ENCODE measurements at regions not wholly inside any gene's neighbourhood (a gene's known extent, or its start where the extent isn't known, plus 50 kb on each side); places are given as distances from the start of the nearest gene placed in this dataset.

DNA sequence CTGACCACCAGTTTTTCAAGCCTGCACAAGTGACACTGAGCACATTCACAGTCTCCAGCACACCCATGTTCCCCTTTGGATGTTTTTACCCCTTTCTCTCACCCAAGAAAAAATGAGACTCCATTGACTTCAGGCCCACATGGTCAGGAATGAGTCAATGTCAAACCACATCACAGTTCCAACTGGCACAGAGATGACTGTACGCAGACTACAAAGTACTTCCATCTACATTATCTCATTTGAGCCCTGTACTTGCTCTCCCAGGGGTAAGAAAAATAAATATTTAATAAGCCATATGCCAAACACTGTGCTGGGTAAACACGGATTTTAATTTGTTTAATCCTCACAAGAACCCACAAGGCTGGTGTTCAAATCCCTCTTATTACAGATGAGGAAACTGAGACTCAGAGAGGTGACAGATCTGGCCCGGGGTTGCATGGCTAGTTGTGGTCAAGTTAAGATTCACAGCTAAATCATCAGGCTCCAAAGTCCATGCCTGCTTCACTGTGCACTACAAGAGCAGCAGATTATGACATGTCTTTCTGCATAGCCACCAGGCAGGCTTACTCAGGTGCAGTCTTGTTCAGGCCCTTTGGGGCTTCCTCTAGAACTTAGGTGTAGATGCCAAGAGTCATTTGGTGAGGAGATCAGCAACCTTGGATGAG, 106.1 kb downstream of the TXNL1 start:
- TF ChIP-seq, protein P1, sequence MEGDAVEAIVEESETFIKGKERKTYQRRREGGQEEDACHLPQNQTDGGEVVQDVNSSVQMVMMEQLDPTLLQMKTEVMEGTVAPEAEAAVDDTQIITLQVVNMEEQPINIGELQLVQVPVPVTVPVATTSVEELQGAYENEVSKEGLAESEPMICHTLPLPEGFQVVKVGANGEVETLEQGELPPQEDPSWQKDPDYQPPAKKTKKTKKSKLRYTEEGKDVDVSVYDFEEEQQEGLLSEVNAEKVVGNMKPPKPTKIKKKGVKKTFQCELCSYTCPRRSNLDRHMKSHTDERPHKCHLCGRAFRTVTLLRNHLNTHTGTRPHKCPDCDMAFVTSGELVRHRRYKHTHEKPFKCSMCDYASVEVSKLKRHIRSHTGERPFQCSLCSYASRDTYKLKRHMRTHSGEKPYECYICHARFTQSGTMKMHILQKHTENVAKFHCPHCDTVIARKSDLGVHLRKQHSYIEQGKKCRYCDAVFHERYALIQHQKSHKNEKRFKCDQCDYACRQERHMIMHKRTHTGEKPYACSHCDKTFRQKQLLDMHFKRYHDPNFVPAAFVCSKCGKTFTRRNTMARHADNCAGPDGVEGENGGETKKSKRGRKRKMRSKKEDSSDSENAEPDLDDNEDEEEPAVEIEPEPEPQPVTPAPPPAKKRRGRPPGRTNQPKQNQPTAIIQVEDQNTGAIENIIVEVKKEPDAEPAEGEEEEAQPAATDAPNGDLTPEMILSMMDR (conservative IDR thresholded peaks at IDR 0.05 in 1 of 2, IDR thresholded peaks at IDR 0.05 in 1 of 2; ENCODE audit: low read depth in 1 of 2, low read length in 2 of 2): no peak
- TF ChIP-seq EZH2 (IDR thresholded peaks at IDR 0.05; ENCODE audit: low read length, missing control alignments): no peak

All from fibroblast of lung (primary cell).